Panc1 (cell line): ENCODE measurements at regions not wholly inside any gene's neighbourhood (a gene's known extent, or its start where the extent isn't known, plus 50 kb on each side); places are given as distances from the start of the nearest gene placed in this dataset.

Experiments used
- POLR2AphosphoS5 ChIP-seq: IDR thresholded peaks from 2 replicates; pipeline ENCODE4 v1.6.1; 2012; ENCODE audit warnings: mild to moderate bottlenecking, low read depth, low read length, moderate library complexity
- SIN3A ChIP-seq: IDR thresholded peaks from 2 replicates; pipeline ENCODE4 v1.6.1; 2012; ENCODE audit warnings: low read depth, mild to moderate bottlenecking, low read length, moderate library complexity, borderline replicate concordance; ENCODE audit not compliant: insufficient read depth
- TCF7L2 ChIP-seq: IDR thresholded peaks from 2 replicates; pipeline ENCODE4 v1.6.1; 2011; ENCODE audit warnings: mild to moderate bottlenecking, low read depth, low read length, inconsistent platforms
- TF ChIP-seq, protein P1 (sequence below): fragments of 450-650 bp; IDR thresholded peaks from 2 replicates; pipeline ENCODE4 v1.5.1; 2017; ENCODE audit warnings: mild to moderate bottlenecking
- TF ChIP-seq, protein P2 (sequence below), 2 experiments: IDR thresholded peaks; 2 replicates each; pipeline ENCODE4 v1.6.1; 2011 to 2012; ENCODE audit warnings: low read depth in 2 of 2, control low read depth in 1 of 2, low read length in 1 of 2, mild to moderate bottlenecking in 1 of 2, moderate library complexity in 1 of 2; ENCODE audit not compliant: insufficient read depth in 1 of 2

DNA sequence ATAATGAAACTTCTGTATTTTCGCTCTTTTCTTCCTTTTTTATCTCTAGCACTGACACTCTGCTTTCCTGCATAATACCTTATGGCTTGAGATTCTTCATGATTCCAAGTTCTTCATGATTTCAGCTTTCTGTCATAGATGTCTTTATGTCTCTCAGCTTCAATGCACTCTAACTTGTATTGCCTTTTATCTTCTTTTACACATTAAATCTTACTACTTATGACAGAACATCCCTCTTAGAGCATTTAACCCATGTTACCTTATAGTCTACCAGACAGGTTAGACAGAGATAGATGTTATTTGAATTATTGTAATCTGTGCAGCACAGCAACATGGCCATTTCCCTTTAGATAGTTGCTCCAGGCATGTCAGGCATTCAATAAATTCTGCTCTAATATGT is 1475.7 kb upstream of the TMEFF2 start:
- TF ChIP-seq, protein P1, sequence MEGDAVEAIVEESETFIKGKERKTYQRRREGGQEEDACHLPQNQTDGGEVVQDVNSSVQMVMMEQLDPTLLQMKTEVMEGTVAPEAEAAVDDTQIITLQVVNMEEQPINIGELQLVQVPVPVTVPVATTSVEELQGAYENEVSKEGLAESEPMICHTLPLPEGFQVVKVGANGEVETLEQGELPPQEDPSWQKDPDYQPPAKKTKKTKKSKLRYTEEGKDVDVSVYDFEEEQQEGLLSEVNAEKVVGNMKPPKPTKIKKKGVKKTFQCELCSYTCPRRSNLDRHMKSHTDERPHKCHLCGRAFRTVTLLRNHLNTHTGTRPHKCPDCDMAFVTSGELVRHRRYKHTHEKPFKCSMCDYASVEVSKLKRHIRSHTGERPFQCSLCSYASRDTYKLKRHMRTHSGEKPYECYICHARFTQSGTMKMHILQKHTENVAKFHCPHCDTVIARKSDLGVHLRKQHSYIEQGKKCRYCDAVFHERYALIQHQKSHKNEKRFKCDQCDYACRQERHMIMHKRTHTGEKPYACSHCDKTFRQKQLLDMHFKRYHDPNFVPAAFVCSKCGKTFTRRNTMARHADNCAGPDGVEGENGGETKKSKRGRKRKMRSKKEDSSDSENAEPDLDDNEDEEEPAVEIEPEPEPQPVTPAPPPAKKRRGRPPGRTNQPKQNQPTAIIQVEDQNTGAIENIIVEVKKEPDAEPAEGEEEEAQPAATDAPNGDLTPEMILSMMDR: no peak
- TF ChIP-seq, protein P2, sequence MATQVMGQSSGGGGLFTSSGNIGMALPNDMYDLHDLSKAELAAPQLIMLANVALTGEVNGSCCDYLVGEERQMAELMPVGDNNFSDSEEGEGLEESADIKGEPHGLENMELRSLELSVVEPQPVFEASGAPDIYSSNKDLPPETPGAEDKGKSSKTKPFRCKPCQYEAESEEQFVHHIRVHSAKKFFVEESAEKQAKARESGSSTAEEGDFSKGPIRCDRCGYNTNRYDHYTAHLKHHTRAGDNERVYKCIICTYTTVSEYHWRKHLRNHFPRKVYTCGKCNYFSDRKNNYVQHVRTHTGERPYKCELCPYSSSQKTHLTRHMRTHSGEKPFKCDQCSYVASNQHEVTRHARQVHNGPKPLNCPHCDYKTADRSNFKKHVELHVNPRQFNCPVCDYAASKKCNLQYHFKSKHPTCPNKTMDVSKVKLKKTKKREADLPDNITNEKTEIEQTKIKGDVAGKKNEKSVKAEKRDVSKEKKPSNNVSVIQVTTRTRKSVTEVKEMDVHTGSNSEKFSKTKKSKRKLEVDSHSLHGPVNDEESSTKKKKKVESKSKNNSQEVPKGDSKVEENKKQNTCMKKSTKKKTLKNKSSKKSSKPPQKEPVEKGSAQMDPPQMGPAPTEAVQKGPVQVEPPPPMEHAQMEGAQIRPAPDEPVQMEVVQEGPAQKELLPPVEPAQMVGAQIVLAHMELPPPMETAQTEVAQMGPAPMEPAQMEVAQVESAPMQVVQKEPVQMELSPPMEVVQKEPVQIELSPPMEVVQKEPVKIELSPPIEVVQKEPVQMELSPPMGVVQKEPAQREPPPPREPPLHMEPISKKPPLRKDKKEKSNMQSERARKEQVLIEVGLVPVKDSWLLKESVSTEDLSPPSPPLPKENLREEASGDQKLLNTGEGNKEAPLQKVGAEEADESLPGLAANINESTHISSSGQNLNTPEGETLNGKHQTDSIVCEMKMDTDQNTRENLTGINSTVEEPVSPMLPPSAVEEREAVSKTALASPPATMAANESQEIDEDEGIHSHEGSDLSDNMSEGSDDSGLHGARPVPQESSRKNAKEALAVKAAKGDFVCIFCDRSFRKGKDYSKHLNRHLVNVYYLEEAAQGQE (IDR thresholded peaks at IDR 0.05; ENCODE audit: insufficient read depth in 1 of 2, low read depth in 2 of 2, low read length in 1 of 2): no peak
- TF ChIP-seq TCF7L2 (no peak), POLR2AphosphoS5 (no peak), SIN3A (no peak)
